ENCODE measurements at regions not wholly inside any gene's neighbourhood (a gene's known extent, or its start where the extent isn't known, plus 50 kb on each side); places are given as distances from the start of the nearest gene placed in this dataset.

GRCh38 chr9:88730780-88731179 is 195.8 kb downstream of the NXNL2 start:
- peaks cover 0 to 4% (median 0%) of the 10 kb centered on the region in 4 donors for H3K27me3 ChIP-seq (ENCODE audit: control insufficient read depth in 4 of 4, insufficient read depth in 4 of 4, low read length in 3 of 4)
- DNase-seq (ENCODE audit: low spot score): no peak
- WGBS: 49% methylated on average over 1 of the region's 1 CpG
- no peak overlapping the region for H3K4me3 ChIP-seq (ENCODE audit: low read depth in 1 of 3, low read length in 3 of 3)
- H3K36me3 ChIP-seq (ENCODE audit: control insufficient read depth in 4 of 4, insufficient read depth in 3 of 4, low read depth in 1 of 4, low read length in 3 of 4): no peaks in the 10 kb centered on the region
- peaks cover 0 to 1% (median 0%) of the 10 kb centered on the region in 4 donors for H3K9me3 ChIP-seq (ENCODE audit: control insufficient read depth in 4 of 4, low read length in 3 of 4)
- H3K4me1 ChIP-seq (ENCODE audit: control insufficient read depth in 4 of 4, insufficient read depth in 4 of 4, low read length in 3 of 4): no peaks in the 10 kb centered on the region
- TF ChIP-seq JUND (IDR thresholded peaks at IDR 0.05): no peak
- no peak for TF ChIP-seq GABPA (IDR thresholded peaks at IDR 0.05 in 1 of 2, conservative IDR thresholded peaks at IDR 0.05 in 1 of 2)
- TF ChIP-seq, protein P1, sequence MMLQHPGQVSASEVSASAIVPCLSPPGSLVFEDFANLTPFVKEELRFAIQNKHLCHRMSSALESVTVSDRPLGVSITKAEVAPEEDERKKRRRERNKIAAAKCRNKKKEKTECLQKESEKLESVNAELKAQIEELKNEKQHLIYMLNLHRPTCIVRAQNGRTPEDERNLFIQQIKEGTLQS (IDR thresholded peaks at IDR 0.05): no peak
- TF ChIP-seq FOXA2 (IDR thresholded peaks at IDR 0.05): no peak
- no peak for TF ChIP-seq YY1 (IDR thresholded peaks at IDR 0.05)
- no peak for TF ChIP-seq FOXA1 (IDR thresholded peaks at IDR 0.05)
- TF ChIP-seq, protein P2, sequence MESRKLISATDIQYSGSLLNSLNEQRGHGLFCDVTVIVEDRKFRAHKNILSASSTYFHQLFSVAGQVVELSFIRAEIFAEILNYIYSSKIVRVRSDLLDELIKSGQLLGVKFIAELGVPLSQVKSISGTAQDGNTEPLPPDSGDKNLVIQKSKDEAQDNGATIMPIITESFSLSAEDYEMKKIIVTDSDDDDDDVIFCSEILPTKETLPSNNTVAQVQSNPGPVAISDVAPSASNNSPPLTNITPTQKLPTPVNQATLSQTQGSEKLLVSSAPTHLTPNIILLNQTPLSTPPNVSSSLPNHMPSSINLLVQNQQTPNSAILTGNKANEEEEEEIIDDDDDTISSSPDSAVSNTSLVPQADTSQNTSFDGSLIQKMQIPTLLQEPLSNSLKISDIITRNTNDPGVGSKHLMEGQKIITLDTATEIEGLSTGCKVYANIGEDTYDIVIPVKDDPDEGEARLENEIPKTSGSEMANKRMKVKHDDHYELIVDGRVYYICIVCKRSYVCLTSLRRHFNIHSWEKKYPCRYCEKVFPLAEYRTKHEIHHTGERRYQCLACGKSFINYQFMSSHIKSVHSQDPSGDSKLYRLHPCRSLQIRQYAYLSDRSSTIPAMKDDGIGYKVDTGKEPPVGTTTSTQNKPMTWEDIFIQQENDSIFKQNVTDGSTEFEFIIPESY (IDR thresholded peaks at IDR 0.05): no peak
- no peak for TF ChIP-seq CTCF (IDR thresholded peaks at IDR 0.05; ENCODE audit: low read depth, low read length, missing input control)
- no peak for TF ChIP-seq NR2F2 (IDR thresholded peaks at IDR 0.05)
- no peak for TF ChIP-seq TAF1 (conservative IDR thresholded peaks at IDR 0.05)
- no peak for TF ChIP-seq RXRA (IDR thresholded peaks at IDR 0.05)
- no peak for TF ChIP-seq EGR1 (IDR thresholded peaks at IDR 0.05; ENCODE audit: low read depth in 2 of 2)
- no peak for TF ChIP-seq RAD21 (IDR thresholded peaks at IDR 0.05)
- no peak for TF ChIP-seq HNF4G (IDR thresholded peaks at IDR 0.05)
- TF ChIP-seq, protein P3, sequence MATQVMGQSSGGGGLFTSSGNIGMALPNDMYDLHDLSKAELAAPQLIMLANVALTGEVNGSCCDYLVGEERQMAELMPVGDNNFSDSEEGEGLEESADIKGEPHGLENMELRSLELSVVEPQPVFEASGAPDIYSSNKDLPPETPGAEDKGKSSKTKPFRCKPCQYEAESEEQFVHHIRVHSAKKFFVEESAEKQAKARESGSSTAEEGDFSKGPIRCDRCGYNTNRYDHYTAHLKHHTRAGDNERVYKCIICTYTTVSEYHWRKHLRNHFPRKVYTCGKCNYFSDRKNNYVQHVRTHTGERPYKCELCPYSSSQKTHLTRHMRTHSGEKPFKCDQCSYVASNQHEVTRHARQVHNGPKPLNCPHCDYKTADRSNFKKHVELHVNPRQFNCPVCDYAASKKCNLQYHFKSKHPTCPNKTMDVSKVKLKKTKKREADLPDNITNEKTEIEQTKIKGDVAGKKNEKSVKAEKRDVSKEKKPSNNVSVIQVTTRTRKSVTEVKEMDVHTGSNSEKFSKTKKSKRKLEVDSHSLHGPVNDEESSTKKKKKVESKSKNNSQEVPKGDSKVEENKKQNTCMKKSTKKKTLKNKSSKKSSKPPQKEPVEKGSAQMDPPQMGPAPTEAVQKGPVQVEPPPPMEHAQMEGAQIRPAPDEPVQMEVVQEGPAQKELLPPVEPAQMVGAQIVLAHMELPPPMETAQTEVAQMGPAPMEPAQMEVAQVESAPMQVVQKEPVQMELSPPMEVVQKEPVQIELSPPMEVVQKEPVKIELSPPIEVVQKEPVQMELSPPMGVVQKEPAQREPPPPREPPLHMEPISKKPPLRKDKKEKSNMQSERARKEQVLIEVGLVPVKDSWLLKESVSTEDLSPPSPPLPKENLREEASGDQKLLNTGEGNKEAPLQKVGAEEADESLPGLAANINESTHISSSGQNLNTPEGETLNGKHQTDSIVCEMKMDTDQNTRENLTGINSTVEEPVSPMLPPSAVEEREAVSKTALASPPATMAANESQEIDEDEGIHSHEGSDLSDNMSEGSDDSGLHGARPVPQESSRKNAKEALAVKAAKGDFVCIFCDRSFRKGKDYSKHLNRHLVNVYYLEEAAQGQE (IDR thresholded peaks at IDR 0.05): no peak
- TF ChIP-seq SP1 (IDR thresholded peaks at IDR 0.05): no peak
- no peak for TF ChIP-seq HNF4A (conservative IDR thresholded peaks at IDR 0.05)
- H3K9ac ChIP-seq (ENCODE audit: low read depth in 1 of 2, low read length in 2 of 2): no peak overlapping the region
- no peak overlapping the region for H3K27ac ChIP-seq (ENCODE audit: low read depth in 1 of 2, low read length in 2 of 2)

- Histone ChIP-seq H3K27me3 (ENCODE audit: control insufficient read depth in 4 of 4, insufficient read depth in 4 of 4, low read length in 3 of 4) (peaks cover 0 to 2% (median 0%) of the 10 kb centered on the region in 4 donors), H3K36me3 (ENCODE audit: control insufficient read depth in 4 of 4, insufficient read depth in 3 of 4, low read depth in 1 of 4, low read length in 3 of 4) (no peaks in the 10 kb centered on the region), H3K9me3 (ENCODE audit: control insufficient read depth in 4 of 4, low read length in 3 of 4) (peaks cover 0 to 1% (median 0%) of the 10 kb centered on the region in 4 donors), H3K4me3 (ENCODE audit: low read depth in 1 of 3, low read length in 3 of 3) (no peak overlapping the region), H3K4me1 (ENCODE audit: control insufficient read depth in 4 of 4, insufficient read depth in 4 of 4, low read length in 3 of 4) (no peaks in the 10 kb centered on the region), H3K9ac (ENCODE audit: low read depth in 1 of 2, low read length in 2 of 2) (no peak overlapping the region), H3K27ac (ENCODE audit: low read depth in 1 of 2, low read length in 2 of 2) (no peak overlapping the region)
- no peak for DNase-seq (ENCODE audit: low spot score)
- WGBS: 62% methylated on average over 4 of the region's 4 CpGs
- TF ChIP-seq RXRA (IDR thresholded peaks at IDR 0.05) (peak in 1 of 2 donors; percentile 50), HNF4A (conservative IDR thresholded peaks at IDR 0.05) (peak in 1 of 2 donors; percentile 18), NR2F2 (IDR thresholded peaks at IDR 0.05) (no peak), EGR1 (IDR thresholded peaks at IDR 0.05; ENCODE audit: low read depth in 2 of 2) (no peak)
- TF ChIP-seq, protein P2 (IDR thresholded peaks at IDR 0.05): no peak
Observed at GRCh38 chr9:88732128-88732527, 197.2 kb downstream of the NXNL2 start.

Data from liver (tissue), 8 donors.